D341Med (cell line): ENCODE measurements at regions not wholly inside any gene's neighbourhood (a gene's known extent, or its start where the extent isn't known, plus 50 kb on each side); places are given as distances from the start of the nearest gene placed in this dataset.
"Not testable (repeated sequence)": the region's sequence is repeated elsewhere in the genome, so short reads cannot be mapped to it uniquely, and the experiment has no call there.

Experiments
- DNase-seq: peaks from one replicate; pipeline ENCODE4 v3.0.0; 2012; ENCODE audit warnings: low spot score

- DNase-seq = no peak
Observed at GRCh38 chr7:67301667-67302066, 305.0 kb downstream of the TYW1 start.

DNA sequence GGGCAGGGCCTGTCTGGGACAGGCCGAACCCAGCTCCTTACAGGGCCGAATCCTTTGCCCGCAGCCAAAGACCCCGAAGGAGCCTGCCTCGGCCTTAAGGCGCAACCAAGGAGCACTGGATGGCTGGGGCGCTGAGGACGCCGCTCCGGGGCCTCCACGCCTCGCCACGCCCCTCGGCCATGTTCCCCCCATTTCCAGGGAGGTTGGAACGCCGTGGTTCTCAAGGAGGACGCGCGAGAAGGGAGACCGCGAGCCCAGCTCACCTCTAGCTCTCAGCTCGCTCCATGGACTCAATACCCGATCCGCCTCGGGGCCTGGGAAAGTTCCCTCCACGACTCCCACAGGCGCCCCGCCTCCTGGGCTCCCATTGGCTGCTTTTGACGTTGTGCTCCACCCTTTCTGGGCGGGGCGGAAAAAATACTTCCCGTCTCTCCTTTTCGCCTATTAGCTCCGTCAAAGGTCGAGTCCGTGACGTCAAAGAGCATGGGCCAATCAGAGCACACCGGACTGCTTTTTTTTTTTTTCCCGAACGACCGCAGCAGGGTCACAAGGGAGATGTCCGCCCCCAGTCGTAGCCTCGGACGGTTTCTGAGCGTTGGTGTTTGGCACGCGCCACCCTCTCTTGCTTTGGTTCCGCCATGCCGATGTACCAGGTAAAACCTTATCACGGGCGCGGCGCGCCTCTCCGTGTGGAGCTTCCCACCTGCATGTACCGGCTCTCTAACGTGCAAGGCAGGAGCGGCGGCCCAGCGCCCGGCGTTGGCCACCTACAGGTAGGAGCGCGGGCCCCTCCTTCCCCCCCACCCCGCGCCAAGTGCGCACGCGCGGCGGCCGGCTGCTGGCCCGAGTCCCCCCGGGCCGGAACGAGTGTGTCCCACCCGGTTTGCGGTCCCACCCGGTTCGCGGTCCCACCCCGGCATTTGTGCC is 305.7 kb downstream of the TYW1 start:
- DNase-seq = peak; percentile 99

GRCh38 chr7:67304846-67305245 is 308.2 kb downstream of the TYW1 start:
- not testable (repeated sequence) for DNase-seq

DNA sequence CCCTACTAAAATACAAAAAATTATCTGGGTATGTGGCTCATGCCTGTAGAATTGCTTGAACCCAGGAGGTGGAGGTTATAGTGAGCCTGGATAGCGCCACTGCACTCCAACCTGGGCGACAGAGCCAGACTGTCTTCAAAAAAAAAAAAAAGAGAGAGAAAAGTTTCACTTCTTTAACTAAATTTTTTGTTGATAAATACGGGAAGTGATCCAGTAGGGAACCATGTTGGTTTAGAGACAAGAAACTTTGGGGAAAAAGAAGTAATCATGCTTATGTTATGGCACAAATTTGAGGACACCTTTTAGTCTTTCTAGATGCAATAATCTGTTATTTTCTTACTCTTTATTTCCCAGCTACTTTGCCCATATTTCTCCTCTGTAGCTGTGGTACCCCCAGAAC is 309.7 kb downstream of the TYW1 start:
- no peak for DNase-seq

GRCh38 chr7:67309764-67310549 is 313.3 kb downstream of the TYW1 start:
- no peak for DNase-seq

GRCh38 chr7:67311901-67312300 is 315.3 kb downstream of the TYW1 start:
- no peak for DNase-seq

GRCh38 chr7:67313213-67313612 is 316.6 kb downstream of the TYW1 start:
- DNase-seq = no peak

DNA sequence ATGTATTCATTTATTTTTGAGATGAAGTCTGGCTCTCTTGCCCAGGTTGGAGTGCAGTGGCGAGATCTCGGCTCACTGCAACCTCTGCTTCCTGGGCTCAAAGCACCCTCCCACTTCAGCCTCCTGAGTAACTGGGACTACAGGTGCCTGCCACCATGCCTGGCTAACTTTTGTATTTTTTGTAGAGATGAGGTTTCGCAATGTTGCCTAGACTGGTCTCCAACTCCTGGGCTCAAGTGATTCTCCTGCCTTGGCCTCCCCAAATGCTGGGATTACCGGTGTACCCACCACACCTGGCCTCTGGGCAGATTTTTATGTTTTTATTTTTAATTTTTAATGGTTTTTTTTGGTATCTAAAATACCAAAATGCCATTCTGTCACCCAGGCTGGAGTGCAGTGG is 320.3 kb downstream of the TYW1 start:
- not testable (repeated sequence) for DNase-seq

GRCh38 chr7:67328257-67328656 is 331.6 kb downstream of the TYW1 start:
- DNase-seq = not testable (repeated sequence)

- not testable (repeated sequence) for DNase-seq
Observed at GRCh38 chr7:67335165-67335564, 338.5 kb downstream of the TYW1 start.

- DNase-seq = not testable (repeated sequence)
Observed at GRCh38 chr7:67335663-67336062, 339.0 kb downstream of the TYW1 start.

GRCh38 chr7:67338545-67338944 is 341.9 kb downstream of the TYW1 start:
- not testable (repeated sequence) for DNase-seq

- DNase-seq = no peak
Observed at GRCh38 chr7:67341153-67341768, 344.6 kb downstream of the TYW1 start.

DNA sequence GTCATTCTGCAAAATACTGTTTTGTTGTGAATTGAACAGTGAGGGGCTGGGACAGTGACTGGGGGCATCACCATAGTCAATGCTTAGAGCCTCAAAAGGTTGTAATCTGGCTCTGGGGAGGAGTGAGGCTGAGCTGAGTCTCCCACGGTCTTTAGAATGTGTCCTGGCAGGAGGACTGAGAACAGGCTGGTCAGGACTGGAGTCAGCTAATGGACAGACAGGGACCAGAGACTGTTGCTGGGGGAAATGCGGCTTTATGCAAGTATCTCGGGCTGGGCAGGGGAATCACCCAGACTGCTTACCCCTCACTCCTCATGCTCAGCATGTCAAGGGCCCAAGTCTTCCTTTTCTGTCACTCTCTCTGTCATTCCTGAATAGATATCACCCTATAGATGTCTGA is 346.5 kb downstream of the TYW1 start:
- no peak for DNase-seq

DNA sequence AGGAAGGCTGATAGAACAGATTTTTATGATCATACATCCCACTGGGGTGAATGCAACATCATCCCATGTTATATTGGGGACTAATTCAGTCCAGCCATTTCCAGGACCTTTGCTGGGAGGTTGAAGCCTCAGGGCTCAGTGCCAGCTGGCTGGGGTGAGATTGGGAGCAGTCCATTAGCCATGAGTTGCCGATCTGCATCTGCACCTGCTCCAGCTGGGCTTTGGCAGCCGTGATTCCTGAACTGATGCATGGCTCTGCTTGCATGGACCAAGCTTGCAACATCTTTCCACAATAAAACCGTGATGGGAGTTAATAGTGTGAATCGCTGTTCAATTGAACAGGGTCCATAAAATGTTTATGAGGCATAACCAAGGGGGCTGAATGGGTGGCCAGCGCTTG is 346.9 kb downstream of the TYW1 start:
- no peak for DNase-seq

- DNase-seq = no peak
Observed at GRCh38 chr7:67344481-67345193, 348.0 kb downstream of the TYW1 start.

GRCh38 chr7:67346126-67346525 is 349.5 kb downstream of the TYW1 start:
- DNase-seq = no peak

DNA sequence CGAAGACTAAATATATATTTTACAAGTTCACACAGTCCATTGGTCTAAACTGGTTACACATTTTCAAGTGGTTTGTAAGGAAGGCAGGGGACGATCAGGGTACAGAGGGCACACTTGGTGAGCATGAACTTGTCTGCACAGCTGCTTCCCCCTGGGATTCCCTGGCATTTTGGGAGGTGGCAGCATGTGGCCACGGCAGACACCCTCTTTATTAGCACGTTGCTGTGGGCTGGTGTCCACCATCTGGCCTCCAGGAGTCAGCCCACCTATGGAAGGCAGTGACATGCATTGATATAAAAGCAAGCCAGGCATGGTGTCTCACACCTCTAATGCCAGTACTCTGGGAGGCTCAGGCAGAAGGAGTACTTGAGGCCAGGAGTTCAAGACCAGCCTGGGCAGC is 350.2 kb downstream of the TYW1 start:
- DNase-seq = no peak

- no peak for DNase-seq
Observed at GRCh38 chr7:67348171-67348570, 351.5 kb downstream of the TYW1 start.

DNA sequence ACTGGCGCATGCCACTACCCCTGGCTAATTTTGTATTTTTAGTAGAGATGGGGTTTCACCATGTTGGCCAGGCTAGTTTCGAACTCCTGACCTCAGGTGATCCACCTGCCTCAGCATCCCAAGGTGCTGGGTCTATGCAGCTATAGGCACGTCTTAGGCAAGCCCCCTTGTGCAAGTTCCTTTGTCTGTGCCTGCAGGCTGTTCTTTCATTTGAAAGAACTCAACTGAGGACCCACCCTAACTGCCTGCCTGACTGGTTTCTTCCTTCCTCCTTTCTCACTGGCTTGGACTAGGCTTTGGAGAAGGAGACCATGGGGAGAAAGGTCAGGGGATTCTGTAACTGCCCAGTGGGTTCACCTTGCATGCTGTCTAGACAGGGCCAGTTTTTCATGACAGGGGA is 361.0 kb downstream of the TYW1 start:
- DNase-seq = not testable (repeated sequence)

DNA sequence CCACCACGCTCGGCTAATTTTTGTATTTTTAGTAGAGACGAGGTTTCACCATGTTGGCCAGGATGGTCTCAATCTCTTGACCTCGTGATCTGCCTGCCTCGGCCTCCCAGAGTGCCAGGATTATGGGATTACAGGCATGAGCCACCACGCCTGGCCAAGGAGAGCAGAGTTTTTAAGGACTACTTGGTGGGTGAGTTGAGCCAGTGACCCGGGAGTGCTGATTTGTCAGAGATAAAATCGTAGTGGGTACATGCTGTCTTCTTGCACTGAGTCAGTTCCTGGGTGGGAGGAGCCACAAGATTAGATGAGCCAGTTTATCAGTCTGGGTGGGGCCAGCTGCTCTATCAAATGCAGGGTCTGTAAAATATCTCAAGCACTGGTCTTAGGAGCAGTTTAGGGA is 361.7 kb downstream of the TYW1 start:
- DNase-seq = not testable (repeated sequence)

- DNase-seq = not testable (repeated sequence)
Observed at GRCh38 chr7:67358738-67359137, 362.1 kb downstream of the TYW1 start.
